ENCODE measurements at regions not wholly inside any gene's neighbourhood (a gene's known extent, or its start where the extent isn't known, plus 50 kb on each side); places are given as distances from the start of the nearest gene placed in this dataset.

DNA sequence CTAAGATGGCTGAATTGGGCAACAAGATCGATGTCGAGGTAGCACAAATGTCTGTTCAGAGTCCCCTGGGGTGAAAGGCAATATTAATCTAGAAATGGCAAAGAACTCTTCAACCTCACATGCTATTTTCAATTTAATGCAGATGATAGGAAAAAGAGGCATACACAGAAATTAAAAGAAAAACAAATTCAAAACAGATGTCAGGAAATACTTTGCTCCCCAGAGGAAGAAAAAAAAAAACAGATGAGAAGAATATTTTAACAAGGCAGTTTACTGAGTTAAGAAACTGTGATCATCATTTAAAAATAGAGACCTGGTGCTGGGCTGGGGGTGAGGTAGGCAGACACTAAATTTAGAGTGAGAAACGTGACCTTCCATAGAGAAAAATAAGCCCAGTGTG is 421.9 kb upstream of the ARGLU1 start:
- Histone ChIP-seq H3K9me3 (peaks cover 25% of the 10 kb centered on the region), H3K4me2 (peak overlapping the region; percentile 42), H3K4me3 (no peak overlapping the region), H3K4me1 (peaks cover 78% of the 10 kb centered on the region), H3K36me3 (no peaks in the 10 kb centered on the region), H3K27ac (peak overlapping the region; percentile 72), H4K20me1 (no peaks in the 10 kb centered on the region), H3K9ac (peak overlapping the region; percentile 17; the same call in 1 of the 2 replicates), H3K27me3 (no peaks in the 10 kb centered on the region)
- no peak for TF ChIP-seq Cebpa-rat (IDR thresholded peaks at IDR 0.05)

DNA sequence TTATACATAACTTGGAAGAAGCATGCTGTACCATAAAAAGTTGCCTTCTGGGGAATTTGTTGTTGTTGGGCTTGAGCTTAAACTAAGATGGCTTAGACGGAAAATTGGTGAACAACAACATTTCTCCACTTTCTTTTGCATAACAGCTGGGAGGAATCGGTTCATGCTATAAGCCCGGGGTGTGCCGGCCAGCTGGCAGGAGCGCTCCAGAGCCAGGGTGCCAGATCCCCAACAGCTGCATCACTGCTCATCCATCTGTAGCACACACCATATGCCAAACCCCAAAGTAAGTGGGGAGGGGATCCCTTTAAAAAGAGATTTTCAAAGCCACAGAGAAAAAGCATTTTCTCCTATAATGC is 419.5 kb upstream of the ARGLU1 start:
- Histone ChIP-seq H3K4me2 (peak overlapping the region; percentile 65), H3K4me3 (no peak overlapping the region), H3K4me1 (peaks cover 87% of the 10 kb centered on the region), H3K9me3 (peaks cover 14% of the 10 kb centered on the region), H4K20me1 (no peaks in the 10 kb centered on the region), H3K9ac (no peak overlapping the region), H3K36me3 (no peaks in the 10 kb centered on the region), H3K27ac (peak overlapping the region; percentile 62), H3K27me3 (no peaks in the 10 kb centered on the region)
- TF ChIP-seq Cebpa-rat (IDR thresholded peaks at IDR 0.05), result no peak

DNA sequence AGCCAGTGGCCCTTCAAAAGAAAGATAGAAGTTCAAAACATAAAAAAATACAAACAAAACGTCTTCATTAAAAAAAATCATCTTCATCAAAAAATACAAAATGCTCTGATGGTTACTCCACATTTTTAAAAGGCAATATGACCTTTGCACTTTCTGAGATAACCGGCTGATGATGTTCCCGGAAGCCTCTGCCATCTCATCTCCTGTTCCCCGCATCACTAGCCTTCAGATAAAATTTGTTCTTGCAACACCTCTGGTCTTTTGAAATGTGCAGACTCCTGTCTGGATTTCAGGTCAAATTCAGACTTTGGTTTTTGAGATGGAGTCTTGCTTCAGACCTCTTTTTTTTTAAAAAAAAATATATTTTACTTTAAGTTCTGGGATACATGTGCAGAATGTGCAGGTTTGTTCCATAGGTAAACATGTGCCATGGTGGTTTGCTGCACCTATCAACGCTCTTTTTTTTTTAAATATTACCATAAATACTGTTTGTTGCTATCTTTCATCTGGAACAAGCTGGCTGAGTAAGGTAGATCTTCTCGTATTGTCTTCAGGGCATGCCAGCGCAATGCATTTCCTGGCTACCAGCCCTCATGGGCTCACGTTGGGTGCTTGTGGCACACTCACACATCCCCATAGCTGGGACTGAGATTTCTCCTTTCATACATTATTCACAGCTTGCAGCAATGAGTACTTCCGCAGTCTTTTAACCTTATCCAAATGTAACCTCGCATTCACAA is 418.9 kb upstream of the ARGLU1 start:
- no peak for TF ChIP-seq Cebpa-rat (IDR thresholded peaks at IDR 0.05)
- Histone ChIP-seq H3K4me3 (no peak overlapping the region), H3K4me1 (peaks cover 81% of the 10 kb centered on the region), H3K27ac (peak overlapping the region; percentile 62; the same call in 1 of the 2 replicates), H3K4me2 (peak overlapping the region; percentile 65), H3K9ac (no peak overlapping the region; the same call in 1 of the 2 replicates), H3K27me3 (no peaks in the 10 kb centered on the region), H4K20me1 (no peaks in the 10 kb centered on the region), H3K36me3 (no peaks in the 10 kb centered on the region), H3K9me3 (peaks cover 10% of the 10 kb centered on the region)

DNA sequence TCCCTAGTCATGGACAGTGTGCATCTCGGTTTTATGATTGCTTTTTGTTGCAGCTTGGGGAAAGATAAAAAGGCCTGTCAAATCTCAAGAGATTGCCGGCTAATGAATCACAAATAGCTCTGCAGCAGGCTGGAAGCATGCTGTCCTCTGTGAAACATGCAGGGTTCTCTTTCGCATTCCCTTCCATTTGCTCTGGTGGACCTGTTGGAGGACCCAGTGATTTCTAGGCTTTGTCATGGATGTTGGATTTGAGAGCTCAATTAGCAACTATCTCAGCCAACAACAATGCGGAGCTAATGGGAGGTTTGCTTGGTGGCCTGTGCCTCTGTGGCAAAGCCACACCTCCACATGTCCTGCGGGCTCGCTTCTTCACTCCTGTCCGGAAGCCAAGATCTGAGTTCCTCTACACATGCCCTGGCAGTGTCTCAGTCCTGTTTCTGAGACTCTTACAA is 418.1 kb upstream of the ARGLU1 start:
- peak overlapping the region; percentile 62 for H3K27ac ChIP-seq
- TF ChIP-seq Cebpa-rat (IDR thresholded peaks at IDR 0.05), result no peak
- H3K9me3 ChIP-seq, result peaks cover 2% of the 10 kb centered on the region
- peak overlapping the region; percentile 65 for H3K4me2 ChIP-seq
- H3K4me3 ChIP-seq, result no peak overlapping the region
- no peak overlapping the region; the same call in 1 of the 2 replicates for H3K9ac ChIP-seq
- no peaks in the 10 kb centered on the region for H4K20me1 ChIP-seq
- peaks cover 73% of the 10 kb centered on the region for H3K4me1 ChIP-seq
- H3K36me3 ChIP-seq, result no peaks in the 10 kb centered on the region
- H3K27me3 ChIP-seq, result no peaks in the 10 kb centered on the region

DNA sequence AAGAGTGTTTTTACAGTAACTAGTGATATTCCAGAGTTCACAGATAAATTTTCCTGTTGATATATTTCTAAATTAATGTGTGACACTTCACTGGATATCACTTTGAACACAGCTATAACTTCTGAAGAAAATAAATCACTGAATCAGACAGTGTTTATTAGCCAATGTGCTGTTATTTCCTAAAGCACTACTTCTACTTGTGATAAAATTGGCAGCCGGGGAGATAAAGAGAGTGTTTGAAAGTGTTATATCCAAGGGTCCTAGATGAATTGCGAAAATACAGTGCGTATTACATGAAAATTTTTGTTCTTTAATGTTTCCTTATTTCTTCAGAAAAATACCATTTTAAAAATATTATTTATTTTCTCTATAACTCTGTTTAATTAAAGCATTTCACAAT is 417.5 kb upstream of the ARGLU1 start:
- no peak overlapping the region for H3K9ac ChIP-seq
- H3K36me3 ChIP-seq, result no peaks in the 10 kb centered on the region
- H3K4me3 ChIP-seq, result no peak overlapping the region
- no peaks in the 10 kb centered on the region; the same call in 1 of the 2 replicates for H3K9me3 ChIP-seq
- no peaks in the 10 kb centered on the region for H4K20me1 ChIP-seq
- H3K4me1 ChIP-seq, result peaks cover 67% of the 10 kb centered on the region
- TF ChIP-seq Cebpa-rat (IDR thresholded peaks at IDR 0.05), result no peak
- peak overlapping the region; percentile 65 for H3K4me2 ChIP-seq
- no peak overlapping the region for H3K27ac ChIP-seq
- no peaks in the 10 kb centered on the region for H3K27me3 ChIP-seq

DNA sequence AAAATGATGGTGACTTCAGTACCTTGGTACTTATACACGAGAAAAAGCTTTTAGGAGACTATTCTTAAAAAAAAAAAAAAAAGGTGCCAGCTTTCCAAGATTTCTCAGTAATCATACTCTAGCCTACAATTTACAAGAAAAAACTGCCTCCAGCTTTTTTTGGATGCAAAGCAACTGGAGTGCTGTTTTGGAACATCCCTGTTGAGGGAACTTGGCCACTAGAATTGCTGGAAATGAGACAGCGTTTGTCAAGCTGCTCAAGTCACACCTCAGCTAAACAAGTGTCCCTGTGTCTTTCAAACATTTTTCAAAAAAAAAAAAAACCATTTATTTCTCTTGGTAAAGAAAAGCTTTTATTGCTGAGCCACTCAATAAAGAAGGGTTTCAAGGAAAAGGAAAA is 413.1 kb upstream of the ARGLU1 start:
- Histone ChIP-seq H3K27ac (no peak overlapping the region), H3K9ac (no peak overlapping the region), H3K36me3 (no peaks in the 10 kb centered on the region), H3K27me3 (no peaks in the 10 kb centered on the region), H3K9me3 (no peaks in the 10 kb centered on the region; the same call in 1 of the 2 replicates), H3K4me3 (no peak overlapping the region), H3K4me1 (peaks cover 23% of the 10 kb centered on the region), H4K20me1 (no peaks in the 10 kb centered on the region), H3K4me2 (no peak overlapping the region)
- no peak for TF ChIP-seq Cebpa-rat (IDR thresholded peaks at IDR 0.05)

DNA sequence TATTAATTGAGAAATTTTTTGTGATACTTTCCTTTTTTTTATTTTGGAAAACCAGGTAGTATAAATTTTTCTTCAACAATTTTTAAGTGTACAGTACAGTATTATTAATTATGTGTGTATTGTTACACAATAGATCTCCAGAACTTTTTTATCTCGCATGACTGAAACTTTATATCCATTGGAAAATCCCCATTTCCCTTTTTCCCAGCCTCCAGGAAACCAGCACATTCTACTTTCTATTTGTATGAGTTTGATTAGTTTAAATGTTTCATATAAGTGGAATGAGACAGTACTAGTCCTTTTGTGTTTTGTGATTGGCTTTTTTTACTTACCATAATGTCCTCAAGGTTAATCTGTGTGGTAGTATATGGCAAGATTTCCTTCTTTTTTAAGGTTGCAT is 399.5 kb upstream of the ARGLU1 start:
- H3K27me3 ChIP-seq, result no peaks in the 10 kb centered on the region
- no peak overlapping the region for H3K9ac ChIP-seq
- no peaks in the 10 kb centered on the region for H4K20me1 ChIP-seq
- no peak for TF ChIP-seq Cebpa-rat (IDR thresholded peaks at IDR 0.05)
- H3K4me3 ChIP-seq, result no peak overlapping the region
- H3K9me3 ChIP-seq, result no peaks in the 10 kb centered on the region
- no peak overlapping the region for H3K27ac ChIP-seq
- no peak overlapping the region for H3K4me2 ChIP-seq
- peaks cover 7% of the 10 kb centered on the region; the same call in 1 of the 2 replicates for H3K4me1 ChIP-seq
- no peaks in the 10 kb centered on the region for H3K36me3 ChIP-seq

DNA sequence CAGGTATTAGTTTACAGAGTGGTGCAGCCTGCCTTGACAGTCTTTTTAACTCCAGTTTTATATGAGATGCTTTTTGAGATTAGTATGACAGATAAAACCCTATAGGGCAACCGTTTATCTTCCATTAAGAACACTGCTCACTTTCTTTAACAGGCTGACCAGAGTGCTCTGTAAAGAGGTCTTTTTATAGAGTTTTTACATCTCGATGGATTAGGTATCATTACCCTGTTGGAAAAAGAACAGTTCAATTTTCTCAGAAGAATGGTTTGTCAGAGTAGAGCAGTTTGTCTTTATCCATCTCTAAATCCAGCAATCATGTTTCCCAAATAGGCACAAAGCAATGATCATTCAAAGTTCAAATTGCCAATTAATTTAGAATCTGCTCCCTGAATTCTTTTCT is 395.2 kb upstream of the ARGLU1 start:
- H3K27me3 ChIP-seq, result no peaks in the 10 kb centered on the region
- no peaks in the 10 kb centered on the region for H3K36me3 ChIP-seq
- no peak overlapping the region for H3K4me3 ChIP-seq
- H3K4me1 ChIP-seq, result no peaks in the 10 kb centered on the region
- no peaks in the 10 kb centered on the region for H3K9me3 ChIP-seq
- no peak overlapping the region for H3K4me2 ChIP-seq
- no peak overlapping the region for H3K9ac ChIP-seq
- H3K27ac ChIP-seq, result no peak overlapping the region
- no peaks in the 10 kb centered on the region for H4K20me1 ChIP-seq
- no peak for TF ChIP-seq Cebpa-rat (IDR thresholded peaks at IDR 0.05)

DNA sequence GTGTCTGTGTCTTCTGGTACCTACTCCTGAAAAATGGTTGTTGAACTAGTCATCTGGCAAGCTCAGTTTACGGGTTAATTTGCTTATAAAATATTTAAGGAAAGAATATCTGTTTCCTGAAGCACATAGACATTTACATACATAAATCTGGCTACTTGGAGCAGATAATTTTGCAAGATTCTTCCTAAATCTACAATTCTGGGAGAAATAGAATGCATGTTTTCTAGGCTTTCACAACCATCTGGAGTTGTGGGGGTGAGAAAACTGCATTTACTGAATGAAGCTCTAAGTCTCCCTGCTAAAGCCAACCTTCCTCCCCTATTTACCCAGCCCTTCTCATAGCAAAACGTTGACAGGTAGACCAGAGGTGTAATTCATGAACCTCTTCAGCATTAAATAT is 393.7 kb upstream of the ARGLU1 start:
- Histone ChIP-seq H3K4me3 (no peak overlapping the region), H3K9ac (no peak overlapping the region), H4K20me1 (no peaks in the 10 kb centered on the region), H3K27ac (no peak overlapping the region), H3K4me1 (no peaks in the 10 kb centered on the region), H3K9me3 (no peaks in the 10 kb centered on the region), H3K27me3 (no peaks in the 10 kb centered on the region), H3K36me3 (no peaks in the 10 kb centered on the region), H3K4me2 (no peak overlapping the region)
- TF ChIP-seq Cebpa-rat (IDR thresholded peaks at IDR 0.05), result no peak

DNA sequence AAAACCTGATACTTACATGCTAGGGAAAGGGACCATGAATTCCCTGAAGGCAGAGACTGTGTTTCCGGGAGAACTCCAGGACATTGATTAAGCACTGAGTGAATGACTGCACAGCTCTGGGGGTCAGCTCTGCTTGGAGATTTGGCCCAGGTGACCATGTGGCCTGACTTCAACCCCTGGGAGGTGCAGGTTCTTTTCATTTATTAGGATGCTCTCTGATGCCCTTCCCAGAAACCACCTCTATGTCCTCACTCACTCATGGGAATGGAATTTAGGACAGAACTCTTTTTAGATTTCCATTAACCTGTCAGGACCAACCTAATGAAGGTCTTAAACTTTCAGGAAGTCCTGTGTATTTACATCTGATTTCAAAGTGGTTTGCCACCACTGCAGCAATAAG is 393.3 kb upstream of the ARGLU1 start:
- Histone ChIP-seq H3K4me3 (no peak overlapping the region), H3K27me3 (no peaks in the 10 kb centered on the region), H4K20me1 (no peaks in the 10 kb centered on the region), H3K36me3 (no peaks in the 10 kb centered on the region), H3K4me1 (no peaks in the 10 kb centered on the region), H3K9ac (no peak overlapping the region), H3K9me3 (no peaks in the 10 kb centered on the region), H3K4me2 (no peak overlapping the region), H3K27ac (no peak overlapping the region)
- TF ChIP-seq Cebpa-rat (IDR thresholded peaks at IDR 0.05), result no peak
